Small intestine (tissue), 7 donors: ENCODE measurements at regions not wholly inside any gene's neighbourhood (a gene's known extent, or its start where the extent isn't known, plus 50 kb on each side); places are given as distances from the start of the nearest gene placed in this dataset.
"Not testable (repeated sequence)": the region's sequence is repeated elsewhere in the genome, so short reads cannot be mapped to it uniquely, and the experiment has no call there.

Source experiments
- DNase-seq, 2 donors: peaks; one replicate each; pipeline versions ENCODE4 v3.0.0 to v3.0.0-alpha.2; 2013
- FAIRE-seq: peaks from 2 replicates; lab custom pipeline; 2012; peaks lifted over from hg19 to GRCh38; lab: Jason Lieb, UNC
- H3K27ac ChIP-seq, 3 donors: one replicate each; pipeline ENCODE4 v1.5.1; 2013; ENCODE audit warnings: low read length in 2 of 3, mild to moderate bottlenecking in 2 of 3, control low read depth in 1 of 3, inconsistent platforms in 1 of 3, low read depth in 1 of 3, moderate library complexity in 1 of 3
- H3K27me3 ChIP-seq, 3 donors: one replicate each; pipeline ENCODE4 v1.6.1; 2013; ENCODE audit warnings: low read length in 3 of 3, inconsistent platforms in 1 of 3; ENCODE audit not compliant: control insufficient read depth in 3 of 3, insufficient read depth in 3 of 3
- H3K36me3 ChIP-seq, 3 donors: one replicate each; pipeline ENCODE4 v1.6.1; 2013; ENCODE audit warnings: low read length in 3 of 3, inconsistent platforms in 1 of 3, low read depth in 1 of 3, mild to moderate bottlenecking in 1 of 3, moderate library complexity in 1 of 3; ENCODE audit not compliant: control insufficient read depth in 3 of 3, insufficient read depth in 2 of 3
- H3K4me1 ChIP-seq, 3 donors: one replicate each; pipeline ENCODE4 v1.6.1; 2013; ENCODE audit warnings: low read length in 2 of 3, inconsistent platforms in 1 of 3, low read depth in 1 of 3, mild to moderate bottlenecking in 1 of 3, moderate library complexity in 1 of 3; ENCODE audit not compliant: control insufficient read depth in 3 of 3, insufficient read depth in 2 of 3
- H3K4me3 ChIP-seq, 3 donors: one replicate each; pipeline ENCODE4 v1.5.1; 2013; ENCODE audit warnings: low read length in 3 of 3, control low read depth in 1 of 3, inconsistent platforms in 1 of 3, low read depth in 1 of 3, mild to moderate bottlenecking in 1 of 3, moderate library complexity in 1 of 3
- H3K9me3 ChIP-seq, 2 donors: one replicate each; pipeline ENCODE4 v1.6.1; 2013; ENCODE audit warnings: low read depth in 1 of 2, low read length in 1 of 2; ENCODE audit not compliant: control insufficient read depth in 2 of 2, insufficient read depth in 1 of 2
- WGBS, 3 donors: extraction: QIAGEN DNeasy Blood & Tissue Kit; methylation state at CpG; one replicate each; pipeline ENCODE4 v1.1.7; 2013; 5-methylcytosine and 5-hydroxymethylcytosine counted together
- donor health status: healthy with polysubstance abuse.
- donor health status: control.
- donor health status: control.
- donor health status: Bipolar disorder and iron deficiency.
- donor health status: healthy.

DNA sequence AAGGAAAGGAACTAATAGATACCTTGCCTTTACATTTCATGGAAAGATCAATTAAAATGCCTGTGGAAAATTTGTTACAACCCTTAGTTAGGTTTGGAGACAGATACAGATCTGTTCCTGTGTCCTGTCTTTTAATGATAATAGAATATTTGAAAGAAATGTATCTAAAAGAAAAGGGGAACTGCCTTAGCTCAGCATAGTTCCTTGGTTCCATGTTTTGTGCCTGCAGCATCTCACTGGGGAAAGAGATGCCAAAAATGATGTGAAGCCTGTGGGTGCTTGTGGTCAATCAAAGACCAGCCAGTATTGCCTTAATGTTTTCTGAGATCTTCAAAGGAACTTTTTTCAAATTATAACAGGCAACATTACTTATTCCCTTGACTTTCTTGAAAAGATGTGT lies 147.6 kb downstream of the ADCYAP1 start:
- Histone ChIP-seq H3K27me3 (no peaks in the 10 kb centered on the region), H3K27ac (no peak overlapping the region), H3K4me3 (no peak overlapping the region), H3K36me3 (no peaks in the 10 kb centered on the region), H3K9me3 (peaks cover 0 to 3% of the 10 kb centered on the region in 2 donors), H3K4me1 (no peaks in the 10 kb centered on the region)
- no peak for DNase-seq
- FAIRE-seq, result no peak

DNA sequence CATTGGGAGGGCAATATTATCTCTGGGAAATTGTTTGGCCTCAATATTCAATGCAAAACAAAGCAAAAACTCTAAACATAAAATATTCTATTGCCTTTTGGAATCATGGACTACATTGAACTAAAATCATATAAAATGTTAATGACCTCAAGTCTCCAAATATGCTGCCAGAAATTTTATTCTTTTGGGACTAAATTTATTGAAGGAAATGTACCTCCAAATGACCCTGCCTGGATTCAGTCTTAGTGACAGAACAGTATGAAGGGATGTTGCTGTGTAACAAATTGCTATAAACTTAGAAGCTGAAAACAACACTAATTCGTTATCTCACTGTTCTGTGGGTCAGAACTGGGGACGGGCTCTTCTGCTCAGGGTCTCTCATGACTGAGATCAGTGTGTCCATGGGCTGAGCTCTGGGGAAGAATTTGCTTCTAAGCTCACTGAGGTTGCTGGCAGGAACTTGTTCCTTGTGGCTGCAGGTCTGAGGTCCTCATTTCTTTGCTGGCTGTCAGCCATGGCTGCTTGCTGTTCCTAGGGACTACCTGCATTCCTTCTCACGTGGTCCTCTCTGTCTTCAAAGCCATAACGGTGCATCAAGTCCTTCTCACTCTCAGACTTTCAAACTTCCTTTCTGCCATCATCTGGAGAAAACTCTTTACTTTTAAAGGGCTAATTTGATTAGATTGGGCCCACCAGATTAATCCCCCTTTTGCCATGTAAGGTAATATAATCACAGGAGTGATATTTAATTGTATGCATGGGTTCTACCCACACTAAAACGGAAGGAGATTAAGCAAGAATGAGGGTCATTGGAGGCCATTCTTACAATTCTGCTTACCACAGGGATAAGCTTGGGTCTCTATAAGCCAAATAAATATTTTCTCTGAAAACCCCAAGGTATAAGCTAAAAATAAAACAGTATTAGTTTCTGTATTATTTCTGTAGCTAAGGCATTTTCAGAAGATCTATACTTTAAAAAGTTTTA lies 149.0 kb downstream of the ADCYAP1 start:
- H3K36me3 ChIP-seq, result no peaks in the 10 kb centered on the region
- H3K27ac ChIP-seq, result no peak overlapping the region
- no peak for FAIRE-seq
- H3K4me1 ChIP-seq, result no peaks in the 10 kb centered on the region
- H3K27me3 ChIP-seq, result no peaks in the 10 kb centered on the region
- DNase-seq, result no peak
- 46 to 63% (median 58%) methylated on average over 5 of the region's 5 CpGs for WGBS, 3 donors
- peaks cover 0 to 3% of the 10 kb centered on the region in 2 donors for H3K9me3 ChIP-seq
- H3K4me3 ChIP-seq, result no peak overlapping the region

DNA sequence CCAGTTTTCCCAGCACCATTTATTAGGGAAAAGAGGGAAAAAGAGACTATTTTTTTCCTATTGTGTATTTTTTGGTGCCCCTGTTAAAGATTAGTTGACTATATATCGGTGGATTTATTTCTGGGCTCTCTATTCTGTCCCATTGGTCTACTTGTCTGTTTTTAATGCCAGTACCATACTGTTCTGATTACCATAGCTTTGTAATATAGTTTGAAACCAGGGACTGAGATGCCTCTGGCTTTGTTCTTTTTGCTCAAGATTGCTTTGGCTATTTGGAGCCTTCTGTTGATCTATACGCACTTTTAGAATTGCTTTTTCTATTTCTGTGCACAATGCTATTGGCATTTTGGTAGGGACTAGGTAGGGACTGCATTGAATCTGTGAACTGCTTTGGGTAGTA lies 151.7 kb downstream of the ADCYAP1 start:
- 85 to 87% (median 87%) methylated on average over 2 of the region's 2 CpGs for WGBS, 3 donors
- FAIRE-seq (no peak), DNase-seq (no peak)
- no peaks in the 10 kb centered on the region for H3K27me3 ChIP-seq
- peaks cover 0 to 3% of the 10 kb centered on the region in 2 donors for H3K9me3 ChIP-seq
- H3K27ac ChIP-seq, result no peak overlapping the region
- no peak overlapping the region for H3K4me3 ChIP-seq
- no peaks in the 10 kb centered on the region for H3K36me3 ChIP-seq
- no peaks in the 10 kb centered on the region for H3K4me1 ChIP-seq

DNA sequence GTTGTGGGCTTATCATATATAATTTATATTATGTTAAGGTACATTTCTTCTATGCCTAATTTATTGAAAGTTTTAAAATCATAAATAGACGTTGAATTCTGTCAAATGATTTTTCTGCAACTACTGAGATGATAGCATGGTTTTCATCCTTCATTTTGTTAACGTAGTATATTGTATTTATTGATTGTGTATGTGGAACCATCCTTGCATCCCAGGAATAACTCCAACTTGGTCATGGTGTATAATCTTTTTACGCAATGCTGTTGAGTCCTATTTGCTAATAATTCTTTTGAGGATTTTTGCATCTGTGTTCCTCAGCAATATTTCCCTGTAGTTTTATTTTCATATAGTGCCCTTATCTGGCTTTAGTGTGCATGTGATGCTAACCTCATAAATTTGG lies 152.7 kb downstream of the ADCYAP1 start:
- H3K4me1 ChIP-seq, result no peaks in the 10 kb centered on the region
- H3K36me3 ChIP-seq, result no peaks in the 10 kb centered on the region
- WGBS, 3 donors, result 72 to 82% (median 75%) methylated on average over 3 of the region's 3 CpGs
- H3K9me3 ChIP-seq, result peaks cover 0 to 5% of the 10 kb centered on the region in 2 donors
- DNase-seq (no peak), FAIRE-seq (no peak)
- H3K27me3 ChIP-seq, result no peaks in the 10 kb centered on the region
- H3K4me3 ChIP-seq, result no peak overlapping the region
- H3K27ac ChIP-seq, result no peak overlapping the region

DNA sequence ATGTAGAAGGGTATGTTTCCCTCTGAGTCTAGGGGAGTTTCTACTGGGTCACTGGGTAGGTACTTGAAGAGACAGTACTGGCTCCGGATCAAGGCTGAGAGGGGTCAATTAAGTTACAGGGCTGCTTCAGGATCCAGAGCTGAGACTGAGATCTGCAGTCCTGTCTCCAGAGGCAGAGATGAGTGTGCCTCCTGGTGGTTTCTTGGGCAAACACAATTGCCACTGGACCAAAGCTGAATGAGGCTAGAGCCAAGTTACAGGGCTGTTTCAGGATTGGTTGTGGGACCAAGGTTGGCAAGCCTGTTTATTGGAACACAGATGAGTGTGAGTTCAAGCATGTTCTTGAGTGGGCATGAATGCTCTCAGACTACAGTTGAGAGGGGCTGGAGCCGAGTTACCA lies 157.9 kb downstream of the ADCYAP1 start:
- Histone ChIP-seq H3K4me3 (no peak overlapping the region), H3K36me3 (no peaks in the 10 kb centered on the region), H3K4me1 (no peaks in the 10 kb centered on the region), H3K27ac (no peak overlapping the region), H3K9me3 (peaks cover 0 to 4% of the 10 kb centered on the region in 2 donors), H3K27me3 (no peaks in the 10 kb centered on the region)
- DNase-seq (no peak), FAIRE-seq (no peak)
- 68 to 76% (median 75%) methylated on average over 2 of the region's 2 CpGs for WGBS, 3 donors

DNA sequence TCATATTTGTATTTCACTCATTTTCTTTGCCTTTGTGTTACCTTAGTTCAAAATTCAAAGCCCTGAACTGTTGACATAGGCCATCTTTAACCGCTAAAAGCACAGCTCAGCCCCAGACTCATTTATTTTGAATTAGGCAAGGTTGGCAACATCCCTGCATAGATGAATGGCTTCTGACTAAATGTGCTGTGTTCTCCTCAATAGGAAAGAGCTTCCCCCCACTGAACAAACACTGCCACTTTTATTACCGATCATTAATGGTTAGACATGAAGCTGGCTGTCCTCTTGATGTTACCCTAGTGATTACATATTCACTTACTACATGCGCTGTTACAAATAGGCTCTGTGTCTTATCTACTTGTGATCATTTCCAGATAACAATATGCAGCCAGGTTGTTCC lies 170.7 kb downstream of the ADCYAP1 start:
- WGBS, 3 donors, result 23 to 43% (median 36%) methylated on average over 3 of the region's 3 CpGs
- DNase-seq (peak in 1 of 2 donors; percentile 27), FAIRE-seq (no peak)
- no peak overlapping the region for H3K4me3 ChIP-seq
- no peak overlapping the region for H3K27ac ChIP-seq
- H3K36me3 ChIP-seq, result no peaks in the 10 kb centered on the region
- H3K9me3 ChIP-seq, result no peaks in the 10 kb centered on the region
- H3K4me1 ChIP-seq, result no peaks in the 10 kb centered on the region
- H3K27me3 ChIP-seq, result no peaks in the 10 kb centered on the region

DNA sequence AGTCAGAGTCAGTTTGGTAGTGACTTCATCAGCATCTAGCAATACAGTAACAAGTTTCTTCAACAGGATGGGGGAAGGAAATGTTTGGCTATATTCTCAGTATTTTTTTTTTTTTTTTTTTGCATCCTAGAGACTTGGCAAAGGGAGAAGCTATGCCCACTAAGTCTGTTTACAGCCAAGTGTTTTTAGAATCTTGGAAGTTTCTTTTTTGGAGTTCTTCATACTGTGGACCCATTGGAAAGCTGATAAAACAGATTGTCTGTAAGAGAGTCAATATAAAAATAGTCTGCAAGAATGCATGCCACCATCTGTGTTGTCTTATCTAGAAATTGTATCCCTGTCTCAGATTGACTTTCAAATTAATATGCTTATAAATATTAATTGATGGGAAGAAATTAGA lies 171.2 kb downstream of the ADCYAP1 start:
- Histone ChIP-seq H3K27me3 (no peaks in the 10 kb centered on the region), H3K9me3 (no peaks in the 10 kb centered on the region), H3K4me1 (no peaks in the 10 kb centered on the region), H3K36me3 (no peaks in the 10 kb centered on the region), H3K4me3 (no peak overlapping the region), H3K27ac (no peak overlapping the region)
- DNase-seq, result no peak
- no peak for FAIRE-seq

DNA sequence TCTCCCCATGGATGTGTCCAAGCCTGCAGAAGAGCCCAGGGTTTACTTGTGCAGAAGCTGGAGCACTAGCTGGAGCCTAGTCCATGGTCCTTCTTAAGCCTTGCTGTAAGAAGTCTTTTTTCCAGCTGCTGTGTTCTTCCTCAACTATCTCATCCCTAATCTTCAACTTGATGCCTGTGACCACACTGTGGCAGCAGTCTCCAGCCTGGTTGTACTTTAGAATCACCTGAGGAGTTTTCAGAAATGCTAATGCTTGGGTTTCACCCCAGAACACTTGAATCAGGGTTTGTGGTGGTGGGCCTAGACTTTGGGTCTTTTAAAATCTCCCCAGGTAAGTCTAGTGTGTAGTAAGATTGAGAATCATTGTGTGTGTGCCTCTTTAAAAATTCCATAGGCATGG lies 173.6 kb downstream of the ADCYAP1 start:
- H3K9me3 ChIP-seq, result no peaks in the 10 kb centered on the region
- no peak for DNase-seq
- no peak overlapping the region for H3K4me3 ChIP-seq
- FAIRE-seq, result no peak
- H3K27ac ChIP-seq, result no peak overlapping the region
- no peaks in the 10 kb centered on the region for H3K4me1 ChIP-seq
- no peaks in the 10 kb centered on the region for H3K36me3 ChIP-seq
- H3K27me3 ChIP-seq, result no peaks in the 10 kb centered on the region

DNA sequence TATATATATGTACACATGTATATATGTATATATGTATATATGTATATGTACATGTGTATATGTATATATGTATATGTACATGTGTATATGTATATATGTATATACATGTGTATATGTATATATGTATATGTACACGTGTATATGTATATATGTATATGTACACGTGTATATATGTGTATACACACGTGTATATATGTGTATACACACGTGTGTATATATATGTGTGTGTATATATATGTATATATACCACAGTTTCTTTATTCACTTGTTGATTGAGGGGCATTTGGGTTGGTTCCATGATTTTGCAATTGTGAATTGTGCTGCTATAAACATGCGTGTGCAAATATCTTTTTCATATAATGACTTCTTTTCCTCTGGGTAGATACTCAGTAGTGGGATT lies 179.0 kb downstream of the ADCYAP1 start:
- not testable (repeated sequence) for H3K4me3 ChIP-seq, H3K27me3 ChIP-seq, H3K9me3 ChIP-seq, H3K36me3 ChIP-seq, DNase-seq, H3K4me1 ChIP-seq, FAIRE-seq, H3K27ac ChIP-seq
- 54 to 57% (median 56%) methylated on average over 5 of the region's 5 CpGs for whole genome bisulfite sequencing, 3 donors
